Duodenal mucosa (tissue), 2 donors: ENCODE measurements at regions not wholly inside any gene's neighbourhood (a gene's known extent, or its start where the extent isn't known, plus 50 kb on each side); places are given as distances from the start of the nearest gene placed in this dataset.
A peak's percentile ranks its signal among the peaks of the same experiment; 100 is the strongest.

Experiments
- H3K27ac ChIP-seq: one replicate; pipeline ENCODE4 v1.7.0; 2013; ENCODE audit warnings: low read depth, low read length
- H3K27me3 ChIP-seq, 2 donors: one replicate each; pipeline ENCODE4 v1.7.0; 2013; ENCODE audit warnings: low read length in 2 of 2, control low read depth in 1 of 2; ENCODE audit not compliant: insufficient read depth in 2 of 2, control insufficient read depth in 1 of 2
- H3K36me3 ChIP-seq, 2 donors: one replicate each; pipeline ENCODE4 v1.7.0; 2013; ENCODE audit warnings: low read length in 2 of 2, control low read depth in 1 of 2; ENCODE audit not compliant: insufficient read depth in 2 of 2, control insufficient read depth in 1 of 2
- H3K4me1 ChIP-seq, 2 donors: one replicate each; pipeline ENCODE4 v1.7.0; 2013; ENCODE audit warnings: low read length in 2 of 2, control low read depth in 1 of 2; ENCODE audit not compliant: insufficient read depth in 2 of 2, control insufficient read depth in 1 of 2
- H3K4me3 ChIP-seq, 2 donors: one replicate each; pipeline ENCODE4 v1.7.0; 2013; ENCODE audit warnings: low read length in 2 of 2, low read depth in 1 of 2
- H3K9ac ChIP-seq, 2 donors: one replicate each; pipeline ENCODE4 v1.7.0; 2013; ENCODE audit warnings: low read length in 2 of 2, low read depth in 1 of 2
- H3K9me3 ChIP-seq, 2 donors: one replicate each; pipeline ENCODE4 v1.7.0; 2013; ENCODE audit warnings: low read length in 2 of 2, control low read depth in 1 of 2; ENCODE audit not compliant: control insufficient read depth in 1 of 2

- H3K9ac ChIP-seq = peak overlapping the region; percentile 22 to 26
- H3K4me3 ChIP-seq = peak overlapping the region; percentile 25 to 36
- no peaks in the 10 kb centered on the region for H3K27me3 ChIP-seq
- H3K27ac ChIP-seq = peak overlapping the region; percentile 44
- H3K36me3 ChIP-seq = peaks cover 0 to 3% of the 10 kb centered on the region in 2 donors
- H3K9me3 ChIP-seq = no peaks in the 10 kb centered on the region
- H3K4me1 ChIP-seq = peaks cover 66 to 73% of the 10 kb centered on the region in 2 donors
These were observed 318.4 kb downstream of the SEC14L1 start for GRCh38 chr17:77459018-77459755.

- Histone ChIP-seq H3K9me3 (no peaks in the 10 kb centered on the region), H3K27me3 (no peaks in the 10 kb centered on the region), H3K27ac (peak overlapping the region; percentile 78), H3K9ac (peak overlapping the region; percentile 54 to 57), H3K4me3 (peak overlapping the region; percentile 55 to 61), H3K4me1 (peaks cover 61 to 68% of the 10 kb centered on the region in 2 donors), H3K36me3 (peaks cover 0 to 3% of the 10 kb centered on the region in 2 donors)
These were observed 319.8 kb downstream of the SEC14L1 start for GRCh38 chr17:77460514-77461046.

GRCh38 chr17:77461277-77462057 lies 320.7 kb downstream of the SEC14L1 start:
- Histone ChIP-seq H3K4me1 (peaks cover 62 to 67% of the 10 kb centered on the region in 2 donors), H3K4me3 (peak overlapping the region in 1 of 2 donors; percentile 16), H3K27ac (peak overlapping the region; percentile 70)

GRCh38 chr17:77462090-77462489 lies 321.3 kb downstream of the SEC14L1 start:
- no peak overlapping the region for H3K4me3 ChIP-seq
- H3K9me3 ChIP-seq = no peaks in the 10 kb centered on the region
- no peaks in the 10 kb centered on the region for H3K27me3 ChIP-seq
- peak overlapping the region in 1 of 2 donors; percentile 29 for H3K9ac ChIP-seq
- H3K27ac ChIP-seq = peak overlapping the region; percentile 70
- peaks cover 66 to 73% of the 10 kb centered on the region in 2 donors for H3K4me1 ChIP-seq
- peaks cover 0 to 5% of the 10 kb centered on the region in 2 donors for H3K36me3 ChIP-seq

More at GRCh38 chr17:77461277-77462057, 320.7 kb downstream of the SEC14L1 start:
- no peaks in the 10 kb centered on the region for H3K9me3 ChIP-seq
- peak overlapping the region; percentile 25 to 29 for H3K9ac ChIP-seq
- H3K27me3 ChIP-seq = no peaks in the 10 kb centered on the region
- peaks cover 0 to 4% of the 10 kb centered on the region in 2 donors for H3K36me3 ChIP-seq

- Histone ChIP-seq H3K27me3 (no peaks in the 10 kb centered on the region), H3K27ac (peak overlapping the region; percentile 70), H3K9ac (no peak overlapping the region), H3K36me3 (peaks cover 0 to 4% of the 10 kb centered on the region in 2 donors), H3K4me3 (no peak overlapping the region), H3K4me1 (peaks cover 66 to 74% of the 10 kb centered on the region in 2 donors), H3K9me3 (no peaks in the 10 kb centered on the region)
These were observed 322.1 kb downstream of the SEC14L1 start for GRCh38 chr17:77462553-77463497.

GRCh38 chr17:77464988-77465357 lies 324.2 kb downstream of the SEC14L1 start:
- H3K36me3 ChIP-seq = peaks cover 0 to 4% of the 10 kb centered on the region in 2 donors
- H3K4me1 ChIP-seq = peaks cover 49 to 62% of the 10 kb centered on the region in 2 donors
- H3K9me3 ChIP-seq = no peaks in the 10 kb centered on the region
- H3K27ac ChIP-seq = peak overlapping the region; percentile 34
- H3K27me3 ChIP-seq = no peaks in the 10 kb centered on the region
- H3K4me3 ChIP-seq = peak overlapping the region in 1 of 2 donors; percentile 36
- no peak overlapping the region for H3K9ac ChIP-seq

- peaks cover 0 to 5% of the 10 kb centered on the region in 2 donors for H3K36me3 ChIP-seq
- no peaks in the 10 kb centered on the region for H3K9me3 ChIP-seq
- no peaks in the 10 kb centered on the region for H3K27me3 ChIP-seq
- peak overlapping the region; percentile 34 for H3K27ac ChIP-seq
- peaks cover 49 to 58% of the 10 kb centered on the region in 2 donors for H3K4me1 ChIP-seq
- peak overlapping the region in 1 of 2 donors; percentile 2 for H3K9ac ChIP-seq
- H3K4me3 ChIP-seq = peak overlapping the region in 1 of 2 donors; percentile 36
These were observed 324.7 kb downstream of the SEC14L1 start for GRCh38 chr17:77465358-77466041.

GRCh38 chr17:77466140-77466539 lies 325.4 kb downstream of the SEC14L1 start:
- Histone ChIP-seq H3K27me3 (no peaks in the 10 kb centered on the region), H3K9ac (peak overlapping the region; percentile 2 to 38), H3K4me3 (no peak overlapping the region), H3K27ac (peak overlapping the region; percentile 34), H3K4me1 (peaks cover 51 to 59% of the 10 kb centered on the region in 2 donors), H3K9me3 (no peaks in the 10 kb centered on the region), H3K36me3 (peaks cover 0 to 11% of the 10 kb centered on the region in 2 donors)
